HG02973 (cell line): ENCODE measurements at regions not wholly inside any gene's neighbourhood (a gene's known extent, or its start where the extent isn't known, plus 50 kb on each side); places are given as distances from the start of the nearest gene placed in this dataset.

ENCODE experiments used
- ATAC-seq: cut with Tn5 transposase; IDR thresholded peaks from one replicate; pipeline ENCODE4 v1.9.1; 2021; ENCODE audit warnings: moderate library complexity; ENCODE audit not compliant: unreplicated experiment

DNA sequence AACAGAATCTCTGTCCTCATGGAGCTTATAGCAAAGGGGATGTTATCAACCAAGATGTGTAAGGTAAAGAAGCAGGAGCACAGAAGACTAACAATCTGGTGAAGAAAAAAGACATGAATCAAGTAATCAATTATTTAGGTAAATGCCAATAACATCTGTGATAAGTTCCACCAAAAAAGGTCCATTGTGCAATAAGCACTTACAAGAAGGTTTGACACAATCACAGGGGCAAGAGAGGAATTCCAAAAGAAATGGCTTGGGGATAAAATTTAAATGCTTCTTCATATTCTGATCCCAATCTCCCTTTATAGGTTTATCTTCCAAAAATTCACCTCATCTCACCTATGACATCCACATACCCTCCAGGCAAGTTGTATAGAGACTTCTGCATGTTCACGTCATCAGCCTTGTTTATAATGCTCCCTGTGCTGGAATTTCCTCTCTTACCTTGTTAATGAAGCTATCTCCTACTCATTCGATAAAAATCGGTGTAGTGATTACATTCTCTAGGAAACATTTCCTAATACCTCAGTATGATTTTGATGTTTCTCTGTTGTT, 53.6 kb upstream of the DPT start:
- no peak for ATAC-seq

DNA sequence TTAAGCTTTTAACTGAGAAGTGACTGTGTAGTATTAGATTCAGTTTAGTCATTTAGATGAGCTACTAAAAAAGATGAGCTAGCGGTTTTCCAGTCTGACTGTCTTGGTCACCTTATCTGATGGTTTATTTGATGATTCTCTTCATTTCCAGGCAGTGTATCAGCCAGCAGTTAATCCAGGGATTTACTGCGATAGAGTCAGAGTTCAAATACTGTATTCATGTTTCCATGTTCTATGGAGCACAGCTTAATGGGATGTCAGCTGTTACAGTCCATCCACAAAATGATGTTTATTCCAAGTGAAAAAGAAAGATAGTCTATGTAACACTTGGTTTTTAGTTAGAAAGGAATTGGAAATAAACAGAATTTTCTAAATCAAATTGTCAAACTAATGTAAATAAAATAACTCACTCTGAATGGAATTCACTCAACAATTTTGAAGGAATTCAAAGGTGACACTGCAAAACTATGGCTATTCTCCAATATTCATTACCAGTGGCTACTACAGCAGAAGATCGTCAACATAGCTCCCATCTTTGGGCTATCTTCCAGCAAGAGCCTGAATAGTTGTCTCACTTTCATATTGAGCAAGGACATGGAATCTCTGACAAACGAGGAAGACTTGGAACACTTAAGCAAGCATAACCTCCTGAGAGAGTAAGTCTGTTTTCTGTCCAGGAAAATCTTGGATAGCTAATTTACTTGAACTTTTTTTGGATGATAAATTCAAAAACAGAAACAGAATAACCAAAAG, 54.6 kb upstream of the DPT start:
- ATAC-seq = no peak

GRCh38 chr1:168786476-168787330, 57.7 kb upstream of the DPT start:
- no peak for ATAC-seq

GRCh38 chr1:168788258-168788657, 59.3 kb upstream of the DPT start:
- no peak for ATAC-seq

DNA sequence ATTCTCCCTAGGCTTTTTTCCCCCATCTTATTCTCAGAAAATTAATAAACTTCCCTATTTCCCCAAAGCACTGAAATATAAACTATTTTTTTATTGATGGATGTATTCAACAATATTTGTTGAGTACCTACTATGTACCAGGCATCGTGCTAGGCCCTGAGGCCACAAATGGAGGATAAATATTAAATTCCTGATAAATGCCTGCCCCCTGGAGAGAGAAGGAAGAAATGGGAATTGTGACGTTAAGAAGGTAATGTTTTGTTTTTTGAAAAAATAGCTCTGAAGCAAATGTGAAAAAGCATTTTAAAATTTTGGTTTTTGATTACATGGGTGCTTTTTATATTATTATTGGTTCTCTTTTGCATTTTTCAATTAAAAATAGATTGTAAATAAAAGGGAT, 60.5 kb upstream of the DPT start:
- ATAC-seq = no peak

- ATAC-seq = no peak
Measured at GRCh38 chr1:168792142-168792541, 63.1 kb upstream of the DPT start.

DNA sequence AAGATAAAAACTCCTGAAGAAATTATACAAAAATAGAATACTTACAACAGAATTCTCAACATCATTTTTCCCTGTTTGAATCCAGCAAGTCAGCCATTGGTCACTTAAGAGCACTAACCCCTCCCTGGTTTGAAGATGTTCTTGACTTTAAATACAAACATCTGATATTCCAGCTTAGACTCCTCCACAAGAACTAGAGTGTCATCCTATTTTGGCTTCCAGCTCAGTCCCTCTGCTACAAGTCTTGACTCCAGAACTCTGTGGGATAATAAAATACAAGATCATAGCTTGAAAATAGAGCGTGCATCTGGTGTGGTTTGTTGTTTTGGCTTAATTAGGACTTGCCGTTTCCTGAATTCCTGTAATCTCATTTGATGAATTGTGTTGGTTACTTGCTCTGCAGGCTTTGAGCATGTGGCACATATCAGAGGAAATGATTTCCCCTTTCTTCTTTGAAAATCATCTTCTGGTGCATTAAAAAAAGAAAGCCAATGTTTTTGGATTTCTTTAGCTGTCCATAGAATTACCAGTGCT, 63.7 kb upstream of the DPT start:
- ATAC-seq = no peak

GRCh38 chr1:168794057-168794456, 65.1 kb upstream of the DPT start:
- ATAC-seq = no peak

DNA sequence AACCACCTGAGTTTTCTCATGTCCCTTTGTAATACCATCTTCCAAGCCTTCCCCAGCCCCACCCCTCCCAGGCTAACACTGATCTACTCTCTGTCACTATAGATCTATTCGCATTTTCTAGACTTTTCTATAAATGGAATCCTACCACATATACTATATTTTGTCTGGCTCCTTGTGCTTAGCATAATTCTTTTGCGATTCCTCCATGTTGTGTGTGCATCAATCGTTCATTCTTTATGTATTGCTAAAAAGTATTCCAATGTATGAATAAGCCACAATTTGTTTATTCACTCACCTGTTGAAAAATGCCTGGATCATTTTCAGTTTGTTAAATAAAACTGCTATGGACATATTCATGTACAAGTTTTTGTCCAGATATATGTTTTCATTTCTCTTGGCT, 66.7 kb upstream of the DPT start:
- ATAC-seq = no peak

GRCh38 chr1:168799927-168800605, 71.1 kb upstream of the DPT start:
- ATAC-seq = no peak

DNA sequence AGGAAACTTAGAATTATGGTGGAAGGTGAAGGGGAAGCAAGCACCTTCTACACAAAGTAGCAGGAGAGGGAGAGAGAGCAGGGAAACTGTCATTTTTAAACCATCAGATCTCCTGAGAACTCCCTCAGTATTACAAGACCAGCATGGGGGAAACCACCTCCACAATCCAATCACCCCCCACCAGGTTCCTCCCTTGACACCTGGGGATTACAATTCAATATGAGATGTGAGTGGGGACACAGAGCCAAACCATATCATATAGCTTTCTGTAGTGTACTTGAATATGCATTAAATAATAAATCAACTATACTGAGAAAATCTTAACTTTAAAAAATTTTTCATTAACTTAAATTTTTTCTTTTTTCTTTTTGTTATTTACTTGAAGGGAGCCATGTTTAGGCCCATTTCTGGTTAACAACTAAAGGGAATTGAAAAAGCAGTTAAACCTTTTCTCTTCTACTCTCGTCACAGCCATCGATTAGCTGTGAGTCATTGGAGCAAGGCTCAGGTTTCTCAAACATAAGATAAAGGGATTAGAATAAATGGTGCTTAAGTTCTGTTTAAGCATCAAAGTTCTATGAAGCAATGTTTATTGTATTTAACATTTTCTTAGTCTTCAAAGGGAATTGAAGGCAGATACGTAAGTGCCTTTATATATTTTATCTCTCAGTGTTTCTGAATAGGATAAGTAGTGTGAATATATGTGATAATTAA, 72.2 kb upstream of the DPT start:
- no peak for ATAC-seq

DNA sequence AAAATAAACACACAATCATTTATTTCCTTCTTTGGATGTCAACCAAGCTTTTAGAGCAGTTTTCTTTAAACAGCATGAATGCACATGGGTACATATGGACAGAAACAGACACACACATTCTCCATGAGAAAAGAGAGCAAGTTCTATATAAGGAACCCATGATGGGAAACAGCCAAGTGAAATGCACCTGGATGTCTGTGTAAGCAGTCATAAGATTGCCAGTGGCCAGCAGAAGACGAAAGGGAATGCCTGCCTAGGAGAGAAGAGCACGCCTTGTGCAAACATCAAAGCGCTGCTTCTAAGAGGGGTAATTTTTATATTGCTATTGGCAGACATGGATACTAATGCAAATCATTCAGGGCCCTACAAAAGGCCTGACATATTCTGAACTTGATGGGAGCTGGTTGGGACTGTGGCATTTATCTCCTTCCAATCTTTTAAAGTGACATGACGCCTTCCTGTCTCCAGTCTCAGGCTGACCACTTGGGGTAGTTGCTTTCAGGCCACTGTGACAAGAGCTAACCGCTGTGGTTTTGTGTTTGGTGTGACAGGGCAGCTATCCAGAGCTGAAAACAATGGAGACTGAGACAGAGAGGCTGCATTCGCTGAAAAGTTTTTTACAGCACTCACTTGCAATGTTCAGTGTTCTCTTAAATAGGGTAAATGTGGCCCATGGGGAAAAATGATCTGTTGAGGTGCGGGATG, 75.0 kb upstream of the DPT start:
- no peak for ATAC-seq

DNA sequence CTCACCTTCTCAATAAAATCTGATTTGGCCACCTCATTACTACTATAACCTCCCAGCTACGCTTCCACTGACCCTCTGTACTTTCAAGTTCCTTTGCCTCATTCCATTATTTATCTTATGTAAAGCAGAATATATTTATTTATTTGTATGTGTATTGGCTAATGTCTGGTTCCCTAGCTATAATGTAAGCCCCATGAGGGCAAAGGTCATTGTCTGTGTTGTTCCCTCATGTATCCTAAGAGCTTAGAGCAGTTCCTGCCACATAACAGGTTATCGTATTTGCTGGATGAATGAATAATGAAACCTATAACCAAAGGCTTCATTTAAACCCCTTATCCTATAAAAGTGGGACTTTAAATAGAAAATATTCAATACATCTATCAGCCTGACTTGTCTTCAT, 77.9 kb upstream of the DPT start:
- ATAC-seq = no peak

- ATAC-seq = no peak
Measured at GRCh38 chr1:168811176-168811575, 82.2 kb upstream of the DPT start.

- ATAC-seq = no peak
Measured at GRCh38 chr1:168819668-168820067, 90.7 kb upstream of the DPT start.

DNA sequence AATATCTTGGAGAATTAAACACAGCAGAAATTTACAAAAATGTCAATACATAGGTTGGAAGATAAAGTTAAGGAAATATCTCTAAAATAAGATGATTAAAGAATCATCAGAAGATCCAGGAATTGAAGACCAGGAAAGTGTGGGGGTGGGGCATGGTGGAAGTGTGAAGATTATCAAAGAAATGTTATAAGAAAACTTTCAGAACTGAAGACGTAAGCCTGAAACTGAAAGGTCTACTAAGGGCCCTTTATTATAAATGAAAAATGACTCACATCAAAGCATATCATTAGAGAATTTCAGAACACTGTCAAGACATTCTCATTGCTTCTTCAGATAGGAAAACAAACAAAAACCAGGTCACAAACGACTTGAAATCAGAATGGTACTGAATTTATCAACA, 92.4 kb upstream of the DPT start:
- no peak for ATAC-seq

DNA sequence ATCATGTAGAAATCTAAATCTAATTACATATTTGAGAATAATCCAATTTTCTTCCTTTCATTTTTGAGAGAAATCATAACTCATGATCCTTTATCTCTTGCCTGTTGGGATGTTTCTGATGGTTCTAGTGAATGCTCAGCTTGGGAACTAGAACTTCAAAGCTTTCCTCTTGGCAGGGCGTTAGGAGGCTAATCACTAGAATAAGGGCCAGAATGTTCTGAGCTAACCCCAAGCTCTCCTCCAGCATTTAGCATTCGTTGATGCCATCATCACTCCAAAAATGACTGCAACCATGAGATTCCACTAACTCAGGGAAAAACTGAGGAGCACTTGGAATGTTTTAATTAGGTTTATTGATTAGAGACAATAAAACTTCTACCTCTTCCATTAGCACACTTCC, 93.9 kb upstream of the DPT start:
- ATAC-seq = no peak

DNA sequence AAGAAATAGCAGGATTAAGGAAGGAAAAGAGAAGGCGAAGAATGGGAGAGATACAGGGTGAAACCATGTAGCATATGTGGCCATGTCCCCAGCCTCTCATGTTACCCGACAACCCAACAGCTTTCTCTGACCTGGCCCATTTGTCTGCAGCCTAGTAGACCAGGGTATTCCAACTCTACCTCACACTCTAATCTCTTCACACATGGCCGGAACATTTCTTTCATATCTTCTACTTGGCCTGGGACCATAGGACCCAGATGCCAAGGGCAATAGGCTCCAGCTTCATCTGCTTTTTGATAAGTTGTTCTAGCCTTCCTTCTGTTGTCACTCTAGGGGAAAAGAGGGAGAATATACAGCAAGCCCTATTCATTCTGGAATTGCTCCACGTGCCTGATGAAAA, 95.0 kb upstream of the DPT start:
- ATAC-seq = no peak

- no peak for ATAC-seq
Measured at GRCh38 chr1:168824418-168825065, 95.5 kb upstream of the DPT start.

DNA sequence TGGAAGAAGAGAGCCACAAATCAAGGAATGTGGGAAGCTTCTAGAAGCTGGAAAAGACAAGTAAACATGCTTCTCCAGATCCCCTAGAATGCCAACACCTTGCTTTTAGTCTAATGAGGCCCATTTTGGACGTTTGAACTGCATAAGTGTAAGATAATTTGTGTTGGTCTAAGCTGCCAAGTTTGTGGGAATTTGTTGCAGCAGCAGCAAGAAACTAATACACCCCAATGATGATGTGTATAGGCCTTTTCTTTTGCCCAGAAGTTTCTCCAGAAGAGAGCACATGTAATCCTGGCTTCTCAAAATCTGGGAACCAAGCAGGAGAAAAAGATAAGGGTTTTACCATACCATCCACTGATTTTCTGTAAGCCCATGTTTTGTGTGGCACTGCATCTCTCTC, 96.1 kb upstream of the DPT start:
- no peak for ATAC-seq
